DND-41 (cell line): ENCODE measurements at regions not wholly inside any gene's neighbourhood (a gene's known extent, or its start where the extent isn't known, plus 50 kb on each side); places are given as distances from the start of the nearest gene placed in this dataset.

Source experiments
- EZH2 ChIP-seq: IDR thresholded peaks from 3 replicates; pipeline ENCODE4 v1.6.1; 2012; ENCODE audit warnings: borderline replicate concordance, low read depth, mild to moderate bottlenecking, moderate library complexity, low read length, inconsistent platforms; ENCODE audit not compliant: severe bottlenecking
- TF ChIP-seq, protein P1 (sequence below): IDR thresholded peaks from 2 replicates; pipeline ENCODE4 v1.5.1; 2012; ENCODE audit warnings: borderline replicate concordance, low read length, moderate library complexity, mild to moderate bottlenecking; ENCODE audit not compliant: poor library complexity, severe bottlenecking; ENCODE audit errors: extremely low read depth

DNA sequence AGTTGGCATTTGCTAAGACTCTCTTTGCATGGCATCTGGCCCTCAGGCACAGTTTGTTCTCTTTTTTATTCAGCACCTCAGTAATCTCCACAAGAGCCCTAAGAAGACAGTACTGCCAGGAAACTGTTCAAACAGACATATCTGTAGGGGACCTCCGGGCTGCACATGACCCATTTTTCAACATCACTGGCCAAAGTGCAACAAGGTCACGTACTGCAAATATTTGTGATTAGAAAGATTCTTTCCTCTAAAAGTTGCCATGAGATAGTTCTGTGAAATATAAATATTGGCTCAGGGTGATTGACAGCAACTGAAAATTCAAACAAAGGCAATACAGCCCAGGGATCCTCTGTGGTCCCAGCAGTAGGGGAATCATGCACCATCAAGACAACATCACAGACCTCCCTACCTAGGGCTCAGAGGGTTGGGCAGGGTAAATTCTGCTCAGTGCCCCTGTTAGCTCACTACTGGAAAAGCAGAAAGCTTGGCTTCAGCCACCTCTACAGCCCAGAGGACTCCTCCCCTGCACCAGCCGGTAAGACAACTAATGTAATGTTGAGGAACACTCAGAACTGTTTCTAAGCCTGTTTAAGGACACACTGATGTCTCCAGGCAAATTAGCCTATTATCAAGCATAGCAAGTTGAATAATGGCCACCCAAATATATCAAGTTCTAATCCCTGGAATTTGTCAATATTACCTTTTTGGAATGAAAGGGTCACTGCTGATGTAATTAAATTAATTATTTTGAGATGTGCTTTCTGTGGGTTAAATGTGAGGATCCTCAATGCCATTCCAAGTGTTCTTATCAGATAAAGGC lies 117.4 kb upstream of the LPP start:
- TF ChIP-seq, protein P1, sequence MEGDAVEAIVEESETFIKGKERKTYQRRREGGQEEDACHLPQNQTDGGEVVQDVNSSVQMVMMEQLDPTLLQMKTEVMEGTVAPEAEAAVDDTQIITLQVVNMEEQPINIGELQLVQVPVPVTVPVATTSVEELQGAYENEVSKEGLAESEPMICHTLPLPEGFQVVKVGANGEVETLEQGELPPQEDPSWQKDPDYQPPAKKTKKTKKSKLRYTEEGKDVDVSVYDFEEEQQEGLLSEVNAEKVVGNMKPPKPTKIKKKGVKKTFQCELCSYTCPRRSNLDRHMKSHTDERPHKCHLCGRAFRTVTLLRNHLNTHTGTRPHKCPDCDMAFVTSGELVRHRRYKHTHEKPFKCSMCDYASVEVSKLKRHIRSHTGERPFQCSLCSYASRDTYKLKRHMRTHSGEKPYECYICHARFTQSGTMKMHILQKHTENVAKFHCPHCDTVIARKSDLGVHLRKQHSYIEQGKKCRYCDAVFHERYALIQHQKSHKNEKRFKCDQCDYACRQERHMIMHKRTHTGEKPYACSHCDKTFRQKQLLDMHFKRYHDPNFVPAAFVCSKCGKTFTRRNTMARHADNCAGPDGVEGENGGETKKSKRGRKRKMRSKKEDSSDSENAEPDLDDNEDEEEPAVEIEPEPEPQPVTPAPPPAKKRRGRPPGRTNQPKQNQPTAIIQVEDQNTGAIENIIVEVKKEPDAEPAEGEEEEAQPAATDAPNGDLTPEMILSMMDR, result no peak
- TF ChIP-seq EZH2, result no peak
